Inflammatory macrophage treated with lipopolysaccharide for 1 hour (primary cell): ENCODE measurements at regions not wholly inside any gene's neighbourhood (a gene's known extent, or its start where the extent isn't known, plus 50 kb on each side); places are given as distances from the start of the nearest gene placed in this dataset.
"Not testable (repeated sequence)": the region's sequence is repeated elsewhere in the genome, so short reads cannot be mapped to it uniquely, and the experiment has no call there.

Experiments used
- DNase-seq, 2 donors: peaks; one replicate each; pipeline ENCODE4 v3.0.0-alpha.2; 2020 to 2022

DNA sequence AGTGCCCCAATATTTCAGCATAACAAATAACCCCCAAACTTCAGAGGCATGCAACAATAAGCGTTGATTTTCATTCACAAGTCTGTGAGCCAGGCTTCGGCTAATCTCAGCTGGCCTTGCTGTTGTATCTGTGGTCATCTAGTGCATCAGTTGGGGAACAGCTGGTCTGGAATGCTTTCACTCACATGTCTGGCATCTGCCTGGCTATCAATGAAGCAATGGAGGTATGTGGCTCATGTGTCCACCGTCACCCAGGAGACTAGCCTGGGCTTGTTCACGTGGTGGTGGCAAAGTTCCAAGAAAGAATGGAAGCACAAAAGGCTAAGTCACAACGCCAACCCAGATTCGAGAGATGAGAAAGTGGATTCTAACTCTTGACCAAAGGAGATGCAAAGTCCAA, 304.8 kb upstream of the ISX start:
- DNase-seq = no peak

DNA sequence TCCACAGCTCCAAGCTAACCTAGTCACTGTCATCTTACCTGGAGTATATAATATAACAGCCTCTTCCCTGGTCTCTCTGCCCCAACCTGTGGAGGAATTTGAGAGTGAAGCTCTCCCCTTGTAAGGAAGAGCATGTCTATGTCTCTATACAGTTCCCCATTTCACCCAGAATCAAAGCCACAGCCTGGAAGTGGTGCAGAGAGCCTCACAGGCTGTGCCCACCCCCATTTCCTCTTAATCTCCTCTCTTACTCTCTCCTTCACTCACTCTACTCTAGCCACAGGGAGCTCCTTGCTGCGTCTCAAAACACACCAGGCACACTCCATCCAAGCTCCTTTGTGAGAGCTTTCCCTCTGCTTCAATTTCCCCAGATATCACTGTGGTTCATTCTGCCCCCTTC, 302.5 kb upstream of the ISX start:
- DNase-seq = no peak

GRCh38 chr22:34765115-34765514, 300.8 kb upstream of the ISX start:
- DNase-seq = no peak

GRCh38 chr22:34769361-34769760, 296.6 kb upstream of the ISX start:
- no peak for DNase-seq

DNA sequence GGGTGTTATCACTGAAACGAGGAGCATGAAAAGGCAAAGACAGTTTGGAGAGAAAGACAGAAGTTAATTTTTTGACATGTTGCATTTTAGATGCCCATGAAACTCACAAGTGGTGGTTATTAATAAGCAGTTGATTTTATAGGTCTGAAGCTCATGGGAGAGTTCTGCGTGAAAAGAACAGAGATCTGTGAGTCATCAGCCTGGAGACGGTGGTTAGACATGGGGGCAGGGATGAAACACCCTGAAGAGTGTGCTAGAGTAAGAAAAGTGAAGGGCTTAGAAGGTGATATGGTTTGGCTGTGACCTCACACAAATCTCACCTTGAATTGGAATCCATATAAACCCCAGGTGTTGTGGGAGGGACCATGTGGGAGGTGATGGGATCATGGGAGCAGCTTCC, 289.1 kb upstream of the ISX start:
- DNase-seq = no peak

GRCh38 chr22:34781681-34782080, 284.3 kb upstream of the ISX start:
- no peak for DNase-seq

DNA sequence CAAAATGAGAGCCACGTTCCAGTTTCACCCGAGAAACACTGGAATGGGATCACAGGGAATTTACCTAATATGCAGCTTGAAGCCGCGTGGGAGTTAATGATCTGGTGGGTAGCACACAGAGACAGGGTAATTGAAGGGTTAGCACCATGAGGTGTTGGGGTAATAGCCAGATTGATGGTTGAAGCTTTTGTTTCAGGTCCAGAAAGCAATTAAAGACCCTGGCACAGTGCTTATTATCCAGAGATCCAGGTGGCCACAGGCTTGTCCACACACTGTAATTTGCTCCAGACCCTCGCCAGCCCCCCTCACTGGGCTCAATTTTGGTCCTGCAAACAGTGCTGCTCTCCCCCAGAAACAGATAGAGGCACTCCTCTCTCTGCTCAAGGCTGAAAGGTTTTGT, 282.5 kb upstream of the ISX start:
- DNase-seq = no peak

- no peak for DNase-seq
These were observed 281.9 kb upstream of the ISX start for GRCh38 chr22:34784056-34784455.

DNA sequence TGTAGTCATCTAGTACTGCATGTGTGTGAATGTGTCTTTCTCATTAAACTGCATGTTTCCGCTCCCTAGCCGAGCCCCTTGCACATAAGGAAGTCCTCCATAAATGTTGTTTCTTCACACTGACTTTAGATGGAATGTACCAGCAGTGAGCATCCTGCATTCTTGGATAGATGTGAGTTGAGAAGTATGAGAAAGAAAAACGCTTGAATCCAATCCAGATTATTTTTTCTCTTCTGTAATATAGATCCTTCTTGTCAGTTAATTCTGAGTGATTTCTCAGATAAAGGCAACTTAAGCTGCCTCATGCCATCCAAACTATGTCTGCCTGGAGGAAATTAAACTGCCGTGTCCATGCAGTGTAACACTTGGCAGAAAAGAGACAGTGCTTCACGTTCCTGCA, 268.1 kb upstream of the ISX start:
- DNase-seq = no peak

- DNase-seq = no peak
These were observed 267.4 kb upstream of the ISX start for GRCh38 chr22:34798605-34799004.

DNA sequence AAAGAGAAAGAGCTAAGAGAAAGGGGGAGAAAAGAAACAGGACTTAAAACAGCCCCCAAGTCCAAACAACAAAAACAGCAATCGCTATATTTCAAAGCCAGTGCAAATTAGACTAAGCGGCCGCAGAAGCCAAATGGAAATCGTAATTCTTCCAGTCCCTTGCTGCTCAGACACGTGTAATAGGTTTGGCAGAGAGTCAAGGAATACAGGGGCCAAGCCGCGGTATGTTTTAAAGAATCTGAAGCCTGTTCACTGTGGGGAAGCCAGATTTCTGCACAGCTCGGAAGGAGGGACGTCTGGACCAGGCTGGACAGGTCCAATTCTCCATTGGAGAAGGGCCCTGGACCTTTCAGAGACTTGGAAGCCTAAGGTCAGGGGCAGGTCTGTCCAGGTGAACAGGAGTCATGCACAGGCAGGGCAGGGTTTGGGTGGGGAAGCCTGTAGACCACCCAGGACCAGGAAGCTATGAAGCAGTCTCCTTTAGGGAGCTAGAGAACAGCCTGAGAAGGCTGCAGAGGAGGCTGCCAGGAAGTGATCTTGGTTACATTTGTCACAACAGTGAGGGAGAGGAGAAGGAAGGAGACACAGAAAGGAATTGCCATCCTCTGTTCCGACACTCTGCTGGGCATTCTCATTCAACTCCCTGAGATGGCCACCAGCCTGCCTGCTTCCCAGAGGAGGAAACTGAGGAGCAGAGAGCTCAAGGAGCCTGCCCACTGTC, 265.5 kb upstream of the ISX start:
- DNase-seq = no peak

- no peak for DNase-seq
These were observed 264.7 kb upstream of the ISX start for GRCh38 chr22:34801221-34801620.

DNA sequence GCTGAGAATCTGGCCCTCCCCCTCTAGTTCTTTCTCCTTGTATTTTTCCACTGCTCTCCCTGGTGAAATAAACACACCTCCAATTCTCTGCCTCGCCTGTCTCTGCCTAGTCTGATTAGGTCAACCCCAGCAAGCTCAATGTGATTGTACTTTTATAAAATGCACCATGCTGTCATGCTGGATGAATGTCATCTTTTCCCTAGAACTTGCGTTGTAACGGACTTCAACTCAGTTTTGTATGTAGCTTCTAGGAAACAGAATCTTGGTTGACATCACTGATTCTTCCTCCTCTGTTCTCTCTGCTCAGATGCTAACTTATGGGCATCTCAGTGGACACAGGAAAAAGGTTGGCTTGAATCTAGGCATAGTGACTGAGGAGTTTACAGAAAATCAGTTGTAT, 261.9 kb upstream of the ISX start:
- DNase-seq = no peak

- no peak for DNase-seq
These were observed 261.4 kb upstream of the ISX start for GRCh38 chr22:34804604-34805003.

- no peak for DNase-seq
These were observed 260.2 kb upstream of the ISX start for GRCh38 chr22:34805771-34806170.

GRCh38 chr22:34808618-34809017, 257.3 kb upstream of the ISX start:
- no peak for DNase-seq

DNA sequence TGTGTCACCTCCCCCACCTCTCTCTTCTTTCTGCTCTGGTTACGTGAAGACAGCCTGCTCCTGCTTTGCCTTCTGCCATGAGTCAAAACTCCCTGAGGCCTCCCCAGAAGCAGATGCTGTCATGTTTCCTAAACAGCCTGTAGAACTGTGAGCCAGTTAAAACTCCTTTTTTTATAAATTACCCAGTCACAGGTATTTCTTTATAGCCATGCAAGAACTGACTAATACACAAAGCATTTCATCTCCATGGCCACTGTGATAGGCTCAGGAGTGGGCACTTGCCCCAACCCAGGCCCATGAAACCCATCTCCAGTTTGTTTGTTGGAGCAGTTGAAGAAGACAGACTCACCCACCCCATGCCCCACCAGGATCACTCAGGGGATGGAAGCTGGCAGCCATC, 253.3 kb upstream of the ISX start:
- no peak for DNase-seq

GRCh38 chr22:34814260-34815025, 251.5 kb upstream of the ISX start:
- peak in 1 of 2 donors; percentile 8 for DNase-seq

- no peak for DNase-seq
These were observed 236.5 kb upstream of the ISX start for GRCh38 chr22:34829485-34829884.

GRCh38 chr22:34834059-34834458, 231.9 kb upstream of the ISX start:
- DNase-seq = no peak

DNA sequence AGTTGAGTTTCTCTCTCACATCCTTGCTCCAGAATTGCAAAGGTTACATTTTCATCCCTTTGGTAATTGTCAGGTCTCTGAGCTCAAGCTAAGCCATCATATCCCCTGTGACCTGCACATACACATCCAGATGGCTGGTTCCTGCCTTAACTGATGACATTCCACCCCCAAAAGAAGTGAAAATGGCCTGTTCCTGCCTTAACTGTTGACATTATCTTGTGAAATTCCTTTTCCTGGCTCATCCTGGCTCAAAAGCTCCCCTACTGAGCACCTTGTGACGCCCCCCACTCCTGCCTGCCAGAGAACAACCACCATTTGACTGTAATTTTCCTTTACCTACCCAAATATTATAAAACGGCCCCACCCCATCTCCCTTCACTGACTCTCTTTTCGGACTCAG, 231.4 kb upstream of the ISX start:
- DNase-seq = not testable (repeated sequence)

- DNase-seq = no peak
These were observed 224.6 kb upstream of the ISX start for GRCh38 chr22:34841331-34841771.

GRCh38 chr22:34841911-34842310, 224.0 kb upstream of the ISX start:
- DNase-seq = no peak

- DNase-seq = no peak
These were observed 223.3 kb upstream of the ISX start for GRCh38 chr22:34842630-34843029.

DNA sequence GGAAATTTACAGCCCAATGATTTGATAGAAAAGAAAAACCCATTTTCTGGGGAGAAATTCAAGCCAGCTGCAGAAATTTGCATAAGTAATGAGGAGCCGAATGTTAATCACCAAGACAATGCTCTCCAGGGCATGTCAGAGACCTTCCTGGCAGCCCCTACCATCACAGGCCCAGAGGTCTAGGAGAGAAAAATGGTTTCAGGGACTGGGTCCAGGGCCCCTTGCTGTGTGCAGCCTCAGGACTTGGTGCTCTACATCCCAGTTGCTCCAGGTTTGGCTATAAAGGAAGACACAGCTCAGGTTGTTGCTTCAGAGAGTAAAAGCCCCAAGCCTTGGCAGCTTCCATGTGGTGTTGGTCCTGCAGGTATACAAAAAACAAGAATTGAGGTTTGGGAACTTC, 222.2 kb upstream of the ISX start:
- DNase-seq = not testable (repeated sequence)
